ENCODE measurements at regions not wholly inside any gene's neighbourhood (a gene's known extent, or its start where the extent isn't known, plus 50 kb on each side); places are given as distances from the start of the nearest gene placed in this dataset.

GRCh38 chr13:74871369-74872070 is 610.4 kb downstream of the TBC1D4 start:
- H3K36me3 ChIP-seq = no peaks in the 10 kb centered on the region
- TF ChIP-seq CTCF (IDR thresholded peaks at IDR 0.05) = no peak
- no peak for TF ChIP-seq POLR2A (IDR thresholded peaks at IDR 0.05)
- no peaks in the 10 kb centered on the region for H3K27me3 ChIP-seq
- no peak overlapping the region for H3K27ac ChIP-seq
- intact Hi-C loops (cut with DNase I) = no loop called here
- DNase-seq (no peak), ATAC-seq (no peak)
- no peaks in the 10 kb centered on the region for H3K9me3 ChIP-seq
- H3K4me1 ChIP-seq = no peaks in the 10 kb centered on the region
- H3K4me3 ChIP-seq = no peak overlapping the region

- WGBS (ENCODE audit: insufficient coverage, low coverage, low lambda C conversion rate, missing lambda C conversion rate) = 44% methylated on average over 2 of the region's 2 CpGs
- Histone ChIP-seq H3K4me1 (no peaks in the 10 kb centered on the region), H3K9me3 (no peaks in the 10 kb centered on the region), H3K27me3 (no peaks in the 10 kb centered on the region), H3K27ac (no peak overlapping the region), H3K36me3 (no peaks in the 10 kb centered on the region), H3K4me3 (no peak overlapping the region)
- ATAC-seq = no peak
- intact Hi-C loops (cut with DNase I) = no loop called here
- TF ChIP-seq POLR2A (IDR thresholded peaks at IDR 0.05) (no peak), CTCF (IDR thresholded peaks at IDR 0.05) (no peak)
- DNase-seq = no peak
Measured at GRCh38 chr13:74870865-74871264, 611.1 kb downstream of the TBC1D4 start.

- no peak overlapping the region for H3K4me3 ChIP-seq
- TF ChIP-seq POLR2A (IDR thresholded peaks at IDR 0.05) (no peak), CTCF (IDR thresholded peaks at IDR 0.05) (no peak)
- intact Hi-C loops (cut with DNase I) = no loop called here
- 45% methylated on average over 2 of the region's 2 CpGs for WGBS (ENCODE audit: insufficient coverage, low coverage, low lambda C conversion rate, missing lambda C conversion rate)
- peak in 3 of 4 donors; percentile 27 to 68 (median 66) for ATAC-seq
- no peaks in the 10 kb centered on the region for H3K27me3 ChIP-seq
- H3K9me3 ChIP-seq = no peaks in the 10 kb centered on the region
- H3K4me1 ChIP-seq = no peaks in the 10 kb centered on the region
- H3K27ac ChIP-seq = no peak overlapping the region
- DNase-seq = no peak
- H3K36me3 ChIP-seq = no peaks in the 10 kb centered on the region
Measured at GRCh38 chr13:74869846-74870245, 612.1 kb downstream of the TBC1D4 start.

GRCh38 chr13:74868049-74868448 is 613.9 kb downstream of the TBC1D4 start:
- Histone ChIP-seq H3K27ac (no peak overlapping the region), H3K9me3 (no peaks in the 10 kb centered on the region), H3K4me3 (no peak overlapping the region), H3K36me3 (no peaks in the 10 kb centered on the region), H3K4me1 (no peaks in the 10 kb centered on the region), H3K27me3 (no peaks in the 10 kb centered on the region)
- no peak for DNase-seq
- intact Hi-C loops (cut with DNase I) = no loop called here
- no peak for ATAC-seq
- TF ChIP-seq POLR2A (IDR thresholded peaks at IDR 0.05) (no peak), CTCF (IDR thresholded peaks at IDR 0.05) (no peak)

GRCh38 chr13:74867460-74867859 is 614.5 kb downstream of the TBC1D4 start:
- ATAC-seq (no peak), DNase-seq (no peak)
- Histone ChIP-seq H3K27ac (no peak overlapping the region), H3K27me3 (no peaks in the 10 kb centered on the region), H3K36me3 (no peaks in the 10 kb centered on the region), H3K4me1 (no peaks in the 10 kb centered on the region), H3K4me3 (no peak overlapping the region), H3K9me3 (no peaks in the 10 kb centered on the region)
- TF ChIP-seq CTCF (IDR thresholded peaks at IDR 0.05) (no peak), POLR2A (IDR thresholded peaks at IDR 0.05) (no peak)
- intact Hi-C loops (cut with DNase I) = no loop called here
